Fibroblast of skin of back (primary cell): ENCODE measurements at regions not wholly inside any gene's neighbourhood (a gene's known extent, or its start where the extent isn't known, plus 50 kb on each side); places are given as distances from the start of the nearest gene placed in this dataset.

Experiments used
- DNase-seq: peaks from one replicate; pipeline ENCODE4 v3.0.0-alpha.2; 2013

DNA sequence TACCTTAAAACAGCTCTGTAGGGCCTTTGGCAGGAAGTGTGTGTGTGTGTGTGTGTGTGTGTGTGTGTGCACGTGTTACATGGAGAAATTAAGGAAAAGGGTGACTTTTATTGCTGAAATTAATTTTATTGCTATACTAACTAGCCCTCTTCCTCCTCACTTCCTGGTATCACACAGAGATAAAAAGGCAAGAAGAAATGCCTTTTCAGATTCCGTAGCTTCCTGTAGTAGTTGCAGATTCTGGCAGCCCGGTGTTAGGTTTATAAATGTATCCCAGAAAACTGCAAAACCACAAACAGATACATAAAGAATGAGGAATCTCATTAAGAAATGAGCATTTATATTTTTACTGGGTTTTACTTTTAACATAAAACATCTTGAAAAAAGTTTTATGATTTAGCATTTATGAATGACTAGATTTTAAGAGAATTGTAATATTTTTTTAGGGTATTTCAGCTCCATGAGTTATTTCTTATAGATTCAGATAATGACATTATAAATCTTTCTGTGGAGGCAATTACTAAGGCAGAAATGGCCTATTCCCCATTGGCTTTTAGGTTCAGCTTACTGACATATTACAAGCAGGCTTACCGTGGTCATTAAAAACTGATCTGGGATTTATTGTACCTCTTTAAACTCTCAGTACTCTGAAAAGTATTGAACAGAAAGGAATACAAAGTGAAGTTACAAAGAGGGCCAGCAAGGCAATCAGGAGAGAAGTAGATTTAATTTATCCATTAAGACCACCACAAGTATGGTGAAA is 249.1 kb upstream of the TSHZ2 start:
- DNase-seq = no peak

DNA sequence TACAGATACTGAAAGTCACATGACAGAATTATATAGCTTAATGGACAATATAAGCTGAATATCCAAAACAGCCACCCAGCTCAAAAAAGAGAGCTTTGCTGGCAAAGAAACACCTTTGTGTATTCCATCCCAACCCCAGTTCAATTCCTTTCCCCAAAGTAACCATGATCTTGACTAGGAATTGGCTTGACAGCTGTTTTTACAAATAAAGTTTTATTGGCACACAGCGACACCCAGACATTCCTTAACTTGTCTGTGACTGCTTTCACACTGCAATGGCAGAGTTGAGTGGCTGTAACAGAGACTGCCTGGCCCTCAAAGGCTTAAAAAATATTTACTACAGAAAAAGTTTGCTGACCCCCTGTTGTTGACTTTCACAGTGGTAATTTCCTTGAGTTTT is 264.0 kb upstream of the TSHZ2 start:
- DNase-seq = no peak

DNA sequence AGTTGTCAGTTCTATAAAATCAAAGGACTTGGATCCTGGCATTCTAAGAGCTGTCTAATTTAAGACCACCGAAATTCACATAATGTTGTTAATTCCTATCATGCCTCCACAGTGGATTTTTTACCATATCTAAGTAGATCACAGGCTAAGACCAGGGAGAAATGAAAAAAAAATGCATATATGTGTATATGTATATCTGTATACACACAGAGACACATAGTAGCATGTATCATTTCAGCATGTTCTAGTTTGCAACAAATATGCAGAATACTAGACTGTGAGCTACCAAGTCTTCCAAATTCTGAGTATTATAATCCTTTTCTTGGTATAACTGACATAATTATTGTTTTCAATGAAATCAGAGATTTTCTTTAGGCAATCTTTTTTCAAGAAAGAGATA is 267.6 kb upstream of the TSHZ2 start:
- DNase-seq = no peak

- no peak for DNase-seq
Observed at GRCh38 chr20:52688345-52688744, 283.8 kb upstream of the TSHZ2 start.

DNA sequence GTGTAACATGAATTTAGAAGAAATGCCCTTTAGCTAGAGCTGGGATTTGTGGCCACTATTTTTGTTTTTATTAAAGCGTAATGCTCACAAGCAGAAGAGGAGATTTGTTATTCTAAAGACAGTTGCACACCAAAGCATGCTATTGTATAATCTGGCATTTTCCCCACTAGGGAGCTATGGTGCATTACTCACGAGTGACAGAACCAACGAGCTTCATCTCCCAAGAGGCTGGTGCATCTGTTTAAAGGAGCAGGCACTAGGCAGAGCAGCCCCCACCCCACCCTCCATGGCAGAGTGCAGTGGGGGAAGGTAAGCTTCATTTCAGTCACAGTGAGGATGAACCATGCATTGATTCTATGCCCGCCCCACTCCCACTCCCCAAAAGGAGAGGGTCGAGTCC is 287.3 kb upstream of the TSHZ2 start:
- peak; percentile 59 for DNase-seq

- no peak for DNase-seq
Observed at GRCh38 chr20:52684176-52684575, 288.0 kb upstream of the TSHZ2 start.

DNA sequence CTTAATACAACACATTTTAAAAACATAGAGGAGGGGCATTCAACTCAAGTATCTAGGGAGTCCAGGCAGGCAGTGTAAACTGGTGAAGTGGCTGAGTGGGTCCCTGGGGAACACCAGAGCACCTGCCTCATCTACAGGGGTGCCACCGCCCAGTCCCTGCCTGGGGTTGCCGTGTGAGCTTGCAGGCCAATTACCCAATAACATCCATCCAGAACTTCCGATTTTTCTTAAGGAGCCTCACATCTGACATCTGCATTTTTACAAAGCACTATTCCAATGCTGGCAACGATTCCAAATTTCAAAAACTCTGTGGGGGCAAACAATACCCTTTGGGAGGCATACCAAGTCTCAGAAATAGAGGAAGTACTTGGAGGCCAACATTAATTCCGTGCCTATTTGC is 288.4 kb upstream of the TSHZ2 start:
- no peak for DNase-seq

GRCh38 chr20:52682237-52682636 is 289.9 kb upstream of the TSHZ2 start:
- no peak for DNase-seq

DNA sequence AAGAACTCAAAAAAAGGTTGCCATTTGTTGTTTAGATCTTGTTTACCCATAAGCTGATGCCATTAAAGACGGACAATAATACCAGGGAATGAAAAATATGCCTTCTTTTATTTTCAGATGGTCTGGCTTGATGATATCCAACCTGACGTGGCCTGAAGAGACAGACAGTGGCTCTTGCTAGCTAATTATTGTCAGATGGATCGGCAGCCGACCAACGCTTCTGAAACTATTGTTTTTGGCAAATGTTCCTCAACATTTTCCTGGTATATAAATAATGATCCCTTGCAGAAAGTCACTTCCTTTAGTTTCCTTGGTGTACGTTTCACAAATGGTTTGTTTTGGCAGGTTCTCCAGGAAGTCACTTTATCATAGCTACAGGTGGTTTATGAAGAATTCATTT is 290.9 kb upstream of the TSHZ2 start:
- DNase-seq = no peak

DNA sequence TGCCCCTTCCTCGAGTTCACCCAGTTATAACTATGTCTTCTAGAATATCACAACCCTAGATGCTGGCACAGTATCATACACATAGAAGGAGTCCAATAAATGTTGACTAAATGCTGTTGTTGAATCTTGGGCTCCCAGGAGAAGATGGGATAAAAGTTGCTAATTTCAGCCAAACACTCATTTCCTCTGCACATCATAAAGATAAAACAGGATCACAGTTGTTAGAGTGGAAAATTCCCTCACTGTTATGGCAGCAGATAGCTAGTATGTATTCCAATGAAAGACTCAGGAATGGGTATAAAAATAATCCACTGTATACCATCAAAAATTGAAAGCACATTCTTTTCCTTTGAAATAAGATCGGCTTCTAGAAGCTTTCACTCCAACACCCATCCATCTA is 294.9 kb upstream of the TSHZ2 start:
- DNase-seq = no peak

DNA sequence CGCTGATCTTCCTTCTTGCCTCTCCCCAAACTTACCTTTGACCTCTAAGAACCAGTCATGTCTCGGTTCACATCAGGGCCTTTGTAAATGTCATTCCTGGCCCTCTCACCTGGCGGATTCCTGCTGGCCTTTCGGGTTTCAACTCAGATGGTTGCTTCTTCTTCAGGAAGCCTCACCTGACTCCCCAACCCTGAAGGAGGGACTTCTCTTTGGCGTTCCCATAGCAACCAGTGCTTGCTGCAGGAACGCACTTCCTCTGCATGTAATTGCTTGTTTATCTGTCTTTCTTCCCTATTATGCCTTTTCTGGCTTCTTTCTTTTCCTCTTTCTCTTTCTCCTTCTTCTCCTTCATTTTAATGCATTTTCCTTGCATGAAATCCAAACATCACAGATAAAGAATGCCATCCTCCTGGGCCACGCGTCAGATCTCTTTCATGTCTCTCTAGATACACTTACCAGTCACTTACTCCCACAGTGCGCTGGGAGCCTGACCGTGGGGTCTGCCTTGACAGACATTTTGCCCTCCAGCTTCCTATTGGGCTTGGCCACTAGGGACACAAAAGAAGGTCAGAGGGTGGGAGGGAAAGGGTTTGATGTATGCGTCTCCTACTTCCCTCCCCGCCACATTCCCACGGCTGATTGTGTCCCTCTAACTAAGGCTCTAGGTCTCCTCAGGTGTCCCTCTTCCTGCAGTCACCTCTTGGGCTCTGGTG is 295.7 kb upstream of the TSHZ2 start:
- no peak for DNase-seq

- DNase-seq = no peak
Observed at GRCh38 chr20:52675375-52675774, 296.8 kb upstream of the TSHZ2 start.

GRCh38 chr20:52668626-52669025 is 303.5 kb upstream of the TSHZ2 start:
- no peak for DNase-seq

DNA sequence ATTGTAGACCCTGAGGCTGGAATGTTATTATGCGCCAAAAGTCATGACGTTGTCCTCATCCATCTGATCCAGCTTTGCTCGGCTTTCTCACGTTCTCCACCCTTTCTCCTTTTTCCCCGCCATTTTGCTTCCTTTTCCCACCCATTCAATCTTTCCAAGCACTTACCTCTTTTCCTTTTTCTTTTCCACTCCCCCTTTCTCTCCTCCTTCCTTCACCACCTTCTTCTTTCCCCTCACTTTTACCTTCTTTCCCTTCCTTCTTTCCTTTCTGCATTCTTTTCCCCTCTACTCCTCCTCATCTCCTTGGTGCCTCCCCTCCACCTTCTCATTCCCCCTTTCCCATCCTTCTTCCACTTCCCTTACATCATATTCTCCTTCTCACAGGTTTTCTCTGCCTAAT is 304.8 kb upstream of the TSHZ2 start:
- DNase-seq = no peak

DNA sequence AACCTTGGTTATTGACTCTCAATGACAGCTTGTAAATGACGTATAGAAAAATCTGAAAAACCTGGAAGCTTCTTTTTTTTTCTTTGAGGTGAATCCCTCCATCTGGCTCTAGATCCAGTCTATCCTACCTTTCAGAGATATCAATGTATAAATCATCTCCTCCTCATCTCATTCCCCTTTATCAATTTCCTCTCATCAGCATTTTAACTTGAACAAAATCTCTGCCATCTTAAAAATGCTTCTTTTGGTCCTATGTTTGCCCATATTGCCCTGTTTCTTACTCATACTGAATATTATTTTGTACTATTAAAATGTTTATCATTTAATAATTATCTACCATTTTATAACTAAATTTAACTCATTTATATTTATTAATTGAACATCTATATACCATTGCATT is 306.7 kb upstream of the TSHZ2 start:
- no peak for DNase-seq

- no peak for DNase-seq
Observed at GRCh38 chr20:52655395-52655794, 316.8 kb upstream of the TSHZ2 start.

- DNase-seq = no peak
Observed at GRCh38 chr20:52654567-52654966, 317.6 kb upstream of the TSHZ2 start.

GRCh38 chr20:52652271-52652670 is 319.9 kb upstream of the TSHZ2 start:
- DNase-seq = no peak

DNA sequence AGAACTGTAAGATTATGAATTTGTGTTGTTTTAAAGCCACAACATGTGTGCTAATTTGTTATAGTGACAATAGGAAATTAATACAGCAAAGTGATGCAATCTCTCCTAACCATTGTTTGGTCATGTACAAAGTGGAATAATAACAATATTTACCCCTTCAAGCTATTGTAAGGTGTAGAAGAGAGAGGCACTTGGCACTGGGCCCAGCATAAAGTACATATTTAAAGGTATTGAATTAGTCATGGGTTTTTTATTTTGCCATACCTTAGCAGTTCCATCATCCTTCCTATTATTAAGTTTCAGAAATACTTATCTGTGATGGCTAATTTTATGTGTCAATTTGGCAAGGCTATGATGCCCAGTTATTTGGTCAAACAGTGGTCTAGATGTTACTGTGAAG is 322.4 kb upstream of the TSHZ2 start:
- DNase-seq = no peak

- no peak for DNase-seq
Observed at GRCh38 chr20:52645822-52646221, 326.3 kb upstream of the TSHZ2 start.

- DNase-seq = no peak
Observed at GRCh38 chr20:52643034-52643433, 329.1 kb upstream of the TSHZ2 start.

DNA sequence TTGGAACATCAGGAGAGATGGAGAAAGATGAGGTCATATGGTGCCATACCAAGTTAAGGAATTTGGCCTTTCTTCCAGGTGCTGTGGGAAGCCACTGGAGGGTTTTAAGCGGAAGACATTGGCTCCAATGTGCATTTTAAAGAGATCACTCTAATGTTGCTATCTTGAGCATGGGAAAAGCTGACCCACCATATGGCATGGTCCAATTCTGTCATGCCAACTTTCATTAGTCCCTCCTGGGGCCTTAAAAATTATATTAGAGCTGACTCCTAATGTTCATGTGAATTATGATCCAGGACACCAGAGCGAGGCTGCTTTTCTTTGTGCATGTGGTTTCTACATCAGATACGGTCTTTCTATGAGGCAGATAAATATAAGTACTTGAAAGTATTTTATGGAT is 335.0 kb upstream of the TSHZ2 start:
- DNase-seq = no peak

DNA sequence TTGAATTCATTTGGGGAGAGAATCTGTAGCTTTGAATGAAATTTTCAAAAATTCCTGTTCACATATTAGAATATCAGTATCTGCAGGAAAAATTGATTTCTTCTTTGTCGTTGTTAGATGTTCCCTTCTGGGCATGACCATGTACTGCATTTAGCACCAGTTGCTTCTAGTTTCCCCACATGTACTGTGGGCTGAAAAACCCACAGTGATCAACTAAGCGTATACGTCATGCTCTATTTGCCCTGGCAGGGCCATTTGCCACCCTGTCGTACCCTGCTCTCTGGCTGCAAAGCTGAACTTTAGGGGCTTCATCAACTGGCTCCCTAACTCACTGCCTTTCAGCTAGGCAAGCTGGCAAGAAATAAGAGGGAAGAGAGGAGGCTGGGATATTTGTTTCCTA is 340.7 kb upstream of the TSHZ2 start:
- DNase-seq = no peak

- no peak for DNase-seq
Observed at GRCh38 chr20:52630138-52630537, 342.0 kb upstream of the TSHZ2 start.

DNA sequence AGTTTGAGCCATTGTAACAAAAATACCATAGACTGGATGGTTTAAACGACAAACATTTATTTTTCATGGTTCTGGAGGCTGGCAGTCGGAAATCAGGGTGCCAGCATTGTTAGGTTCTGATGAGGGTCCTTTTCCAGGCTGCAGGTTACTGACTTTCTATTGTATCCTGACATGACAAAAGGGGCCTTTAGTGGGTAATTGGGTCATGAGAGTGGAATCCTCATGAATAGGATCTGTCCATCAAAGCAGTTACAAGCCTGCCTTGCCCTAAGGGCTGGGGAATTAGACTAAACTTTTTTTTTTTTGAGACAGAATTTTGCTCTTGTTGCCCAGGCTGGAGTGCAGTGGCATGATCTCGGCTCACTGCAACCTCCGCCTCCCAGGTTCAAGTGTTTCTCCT is 347.9 kb upstream of the TSHZ2 start:
- no peak for DNase-seq
